Urothelium cell line (cell line): ENCODE measurements at regions not wholly inside any gene's neighbourhood (a gene's known extent, or its start where the extent isn't known, plus 50 kb on each side); places are given as distances from the start of the nearest gene placed in this dataset.

Experiments used
- DNase-seq: peaks from one replicate; pipeline ENCODE4 v3.0.0; 2011; ENCODE audit warnings: low spot score, mixed read lengths
- FAIRE-seq: peaks from 2 replicates; lab custom pipeline; 2011; peaks lifted over from hg19 to GRCh38; lab: Jason Lieb, UNC

DNA sequence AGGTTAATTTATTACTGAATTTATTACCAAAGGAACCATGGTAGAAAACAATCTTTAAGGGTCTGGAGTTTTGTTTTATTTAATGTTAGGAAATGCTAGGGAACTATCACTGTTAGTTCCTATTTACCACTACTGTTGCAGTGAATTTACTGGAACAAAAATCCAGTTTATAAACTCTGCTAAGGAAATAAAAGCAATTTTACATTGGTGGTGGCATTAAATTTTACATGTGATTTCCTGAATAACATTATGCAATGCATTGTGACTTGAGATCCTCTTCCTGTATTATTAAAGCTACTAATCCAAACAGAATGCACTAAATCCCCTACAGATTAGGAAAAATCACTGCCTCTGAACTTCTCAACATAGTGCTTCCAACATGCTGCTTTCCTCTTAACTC is 599.5 kb upstream of the PTGER4 start:
- FAIRE-seq (no peak), DNase-seq (no peak)

DNA sequence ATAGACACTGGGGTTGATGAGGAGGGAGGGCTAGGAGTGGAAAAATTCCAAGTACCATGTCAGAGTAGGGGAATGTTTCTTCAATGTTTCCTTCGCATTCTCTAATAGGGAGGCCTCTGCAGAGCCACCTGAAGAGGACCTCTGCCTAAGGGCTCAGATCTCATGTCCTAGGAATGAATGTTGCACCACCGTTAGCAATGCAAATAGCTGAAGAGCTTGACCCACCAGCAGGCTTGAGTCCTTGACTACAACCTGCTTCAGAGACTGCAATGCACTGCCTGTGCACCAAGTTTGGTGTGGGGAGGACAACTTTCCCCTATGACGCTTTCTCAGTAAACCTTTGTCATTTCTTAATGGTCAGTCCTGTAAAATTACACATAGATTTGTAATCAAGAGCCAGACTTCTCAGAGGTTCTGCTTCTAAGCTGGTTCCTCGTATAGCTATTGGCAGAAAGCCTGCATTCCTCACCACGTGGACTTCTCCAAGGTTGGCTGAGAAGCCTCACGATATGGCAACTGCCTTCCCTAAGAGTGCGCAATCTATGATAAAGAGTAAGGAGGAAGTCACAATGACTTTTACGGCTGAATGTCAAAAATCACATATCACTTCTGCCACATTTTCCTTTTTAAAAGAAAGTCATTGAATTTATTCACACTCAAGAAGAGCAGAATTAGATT is 600.7 kb upstream of the PTGER4 start:
- DNase-seq (no peak), FAIRE-seq (no peak)

DNA sequence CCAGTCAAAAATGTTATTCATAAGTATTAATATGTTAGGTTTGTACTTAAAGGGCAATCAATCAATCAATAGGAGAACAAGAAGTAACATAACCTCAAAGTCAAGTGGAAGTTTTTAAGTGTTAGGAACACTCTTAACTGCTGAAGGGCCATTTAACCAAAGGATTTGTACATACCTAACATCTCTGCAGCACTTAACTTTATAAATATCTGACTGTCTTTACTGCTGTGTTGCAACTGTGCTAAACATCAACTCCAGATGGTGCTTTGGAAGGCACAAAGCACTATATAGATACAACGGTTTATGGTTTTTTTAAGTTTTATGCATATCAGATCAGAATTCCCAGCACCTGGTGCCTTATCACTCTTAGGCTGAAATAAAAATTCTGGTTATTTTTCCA is 604.9 kb upstream of the PTGER4 start:
- FAIRE-seq (no peak), DNase-seq (no peak)

DNA sequence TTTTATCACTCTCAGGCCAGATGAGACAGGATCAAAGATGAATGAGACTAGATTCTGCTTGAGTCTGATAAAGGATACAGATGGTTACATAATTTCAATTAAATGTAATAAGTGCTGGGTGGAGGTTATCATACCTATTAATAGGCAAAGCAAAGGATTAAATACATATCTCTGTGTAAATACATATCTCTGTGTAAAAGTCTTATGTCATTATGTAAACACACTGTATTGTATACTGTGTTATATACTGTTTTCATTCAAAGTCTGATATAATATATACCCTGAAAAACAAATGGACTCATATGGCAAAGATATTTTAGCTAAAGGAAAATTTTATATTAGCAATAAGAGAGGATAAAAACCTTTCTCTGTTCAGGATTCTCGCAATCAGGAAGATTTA is 605.8 kb upstream of the PTGER4 start:
- FAIRE-seq, result no peak
- DNase-seq, result no peak

DNA sequence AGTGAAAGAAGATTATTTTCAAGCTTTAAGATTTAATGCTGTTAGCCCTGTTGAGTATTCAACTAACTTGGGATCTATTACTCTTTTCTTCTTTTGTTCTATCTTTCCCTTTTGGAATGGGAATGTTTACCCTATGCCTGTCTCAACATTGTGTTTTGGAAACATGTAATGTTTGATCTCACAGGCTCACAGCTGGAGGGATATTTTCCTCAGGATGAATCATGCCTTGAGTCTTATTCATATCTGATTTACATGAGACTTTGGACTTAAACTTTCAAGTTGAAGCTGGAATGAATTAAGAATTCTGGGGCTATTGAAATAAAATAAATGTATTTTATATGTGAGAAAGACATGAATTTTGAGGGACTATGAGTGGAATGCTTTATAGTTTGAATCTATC is 607.8 kb upstream of the PTGER4 start:
- FAIRE-seq (no peak), DNase-seq (no peak)

DNA sequence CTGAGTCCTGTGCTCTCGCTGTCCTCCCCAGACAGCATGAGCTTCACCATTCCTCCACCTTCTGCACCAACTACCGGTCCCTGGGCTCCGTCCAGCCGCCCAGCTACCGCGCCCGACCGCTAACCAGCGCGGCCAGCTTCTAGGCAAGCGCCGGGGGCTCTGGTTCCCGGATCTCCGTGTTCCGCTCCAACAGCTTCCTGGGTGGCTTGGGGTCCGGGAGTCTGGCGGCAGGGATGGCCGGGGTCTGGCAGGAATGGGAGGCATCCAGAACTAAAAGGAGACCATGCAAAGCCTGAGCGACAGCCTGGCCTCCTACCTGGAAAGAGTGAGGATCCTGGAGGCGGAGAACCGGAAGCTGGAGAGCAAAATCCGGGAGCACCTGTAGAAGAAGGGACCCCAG is 613.1 kb upstream of the PTGER4 start:
- FAIRE-seq (no peak), DNase-seq (no peak)

DNA sequence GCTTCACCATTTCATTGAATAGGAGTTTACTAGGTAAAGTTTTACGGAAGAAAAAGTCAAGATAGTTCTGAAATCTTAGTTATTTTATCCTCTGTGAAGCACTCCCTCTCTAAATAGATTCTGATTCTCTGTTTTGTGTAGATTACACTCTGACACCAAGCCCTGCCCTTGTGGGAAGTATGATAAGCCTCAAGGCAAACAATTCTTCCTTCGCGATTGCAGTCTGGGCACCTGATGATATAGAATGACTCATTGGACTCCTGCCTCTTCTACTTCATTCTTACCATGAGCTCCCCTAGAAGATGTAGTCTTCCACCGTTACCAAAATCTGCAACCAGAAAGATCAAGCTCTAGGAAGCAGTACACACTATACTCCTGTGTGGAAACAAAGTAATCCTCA is 626.9 kb upstream of the PTGER4 start:
- DNase-seq (peak; percentile 29), FAIRE-seq (no peak)

DNA sequence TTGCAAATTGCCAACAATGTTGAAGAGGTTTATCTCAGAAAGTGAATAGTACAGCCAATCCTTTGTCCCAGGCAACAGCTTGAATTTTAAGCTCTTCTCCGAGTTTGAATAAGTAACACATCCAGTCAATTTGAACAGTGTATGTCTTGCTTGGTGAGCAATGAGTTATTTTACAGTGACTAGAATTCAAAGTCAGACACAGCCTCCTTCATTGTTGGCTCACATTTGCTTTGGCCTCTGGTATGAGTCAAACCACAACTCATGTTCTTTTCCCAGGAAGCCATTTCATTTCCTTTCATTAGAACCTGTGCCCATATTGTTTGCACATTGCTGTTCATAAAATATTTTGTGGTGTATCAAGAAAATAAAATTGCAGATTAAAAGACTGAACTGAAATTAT is 622.0 kb upstream of the DAB2 start:
- FAIRE-seq (no peak), DNase-seq (peak; percentile 21)

DNA sequence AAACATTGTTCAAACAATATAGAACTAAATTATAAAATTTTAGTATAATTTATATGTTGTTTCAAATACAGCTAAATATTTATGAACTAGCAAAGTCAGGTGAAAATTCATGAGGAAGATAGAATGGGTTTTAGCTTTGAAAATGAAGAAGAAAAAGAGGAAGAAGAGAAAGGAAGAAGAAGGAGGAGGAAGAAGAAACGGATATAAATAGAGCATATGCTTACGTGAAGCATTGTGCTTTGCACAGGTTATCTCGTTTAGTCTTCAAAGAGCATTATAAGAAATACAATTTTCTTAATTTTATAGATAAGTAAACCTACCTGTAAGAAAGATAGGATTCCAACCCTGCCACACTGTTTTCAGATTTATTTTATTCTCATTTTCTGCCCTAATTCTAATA is 620.6 kb upstream of the DAB2 start:
- no peak for FAIRE-seq
- DNase-seq, result no peak

DNA sequence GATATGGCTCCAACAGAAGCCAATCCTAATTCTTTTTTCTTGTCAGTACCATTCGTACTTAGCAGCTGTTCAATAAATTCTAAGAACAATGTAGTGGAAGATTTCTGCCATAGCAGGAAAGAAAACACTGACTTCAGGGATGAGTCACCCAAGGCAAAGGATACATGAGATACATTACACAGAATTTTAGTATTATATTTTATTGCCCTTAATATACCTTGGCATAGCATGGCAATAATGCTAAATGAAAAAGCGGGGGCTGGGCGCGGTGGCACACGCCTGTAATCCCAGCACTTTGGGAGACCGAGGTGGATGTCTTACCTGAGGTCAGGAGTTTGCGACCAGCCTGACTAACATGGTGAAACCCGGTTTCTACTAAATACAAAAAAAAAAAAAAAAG is 619.1 kb upstream of the DAB2 start:
- no peak for FAIRE-seq

DNA sequence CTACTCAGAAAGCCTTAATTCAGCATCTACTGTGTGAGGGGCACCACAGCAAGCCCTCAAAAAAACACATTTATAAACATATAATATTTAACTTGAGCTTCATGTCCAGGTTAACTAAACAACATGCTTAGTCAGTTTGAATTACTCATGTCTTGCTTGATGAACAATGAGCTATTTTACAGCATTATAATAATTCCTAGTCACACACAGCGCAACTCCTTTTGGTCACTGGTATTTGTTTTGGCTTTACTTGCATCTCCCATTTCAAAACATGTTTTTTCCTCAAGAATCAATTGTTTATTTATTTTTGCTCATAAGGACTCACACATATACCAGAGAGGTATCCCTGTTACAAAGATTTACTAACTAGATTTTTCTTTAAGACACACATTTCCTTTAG is 616.7 kb upstream of the DAB2 start:
- FAIRE-seq (no peak), DNase-seq (no peak)

More for the DNA sequence above, 619.1 kb upstream of the DAB2 start:
- DNase-seq, result no peak

DNA sequence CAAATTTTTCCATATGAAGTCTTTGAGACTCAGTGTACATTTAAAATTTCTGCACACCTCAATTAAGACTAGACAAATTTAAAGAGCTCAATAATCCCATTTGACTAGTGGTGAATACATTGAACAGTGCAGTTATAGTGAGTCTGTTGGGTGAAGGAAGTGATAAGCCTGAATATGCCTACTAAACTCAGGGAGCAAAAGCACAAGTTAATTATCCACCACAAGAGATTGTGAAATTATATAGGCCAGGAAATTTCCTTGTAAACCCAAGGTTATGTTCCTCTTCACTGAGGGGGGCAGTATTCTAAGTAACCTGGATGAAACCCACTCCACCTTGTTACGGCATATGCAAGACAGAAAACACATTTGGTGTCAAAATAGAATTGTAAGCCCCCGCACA is 612.9 kb upstream of the DAB2 start:
- FAIRE-seq (no peak), DNase-seq (no peak)

DNA sequence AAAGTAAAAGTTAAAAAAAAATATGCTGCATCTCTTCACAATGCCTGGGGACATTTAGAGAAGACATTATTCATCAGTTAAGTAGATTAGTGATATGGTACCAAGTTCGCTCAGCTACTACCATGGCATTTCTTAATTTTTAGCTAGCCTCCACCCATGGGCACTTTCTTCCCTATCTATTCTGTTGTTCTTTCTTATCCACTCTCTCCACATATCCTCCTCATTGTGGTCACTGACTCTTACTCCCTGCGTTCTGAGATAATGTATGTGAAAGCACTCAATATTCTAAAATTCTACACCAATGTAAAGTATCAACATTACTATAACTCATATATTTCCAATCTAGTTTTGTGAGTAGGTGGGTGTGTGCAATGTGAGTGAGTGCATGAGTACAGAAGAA is 609.7 kb upstream of the DAB2 start:
- peak; percentile 66 for FAIRE-seq
- DNase-seq, result no peak

DNA sequence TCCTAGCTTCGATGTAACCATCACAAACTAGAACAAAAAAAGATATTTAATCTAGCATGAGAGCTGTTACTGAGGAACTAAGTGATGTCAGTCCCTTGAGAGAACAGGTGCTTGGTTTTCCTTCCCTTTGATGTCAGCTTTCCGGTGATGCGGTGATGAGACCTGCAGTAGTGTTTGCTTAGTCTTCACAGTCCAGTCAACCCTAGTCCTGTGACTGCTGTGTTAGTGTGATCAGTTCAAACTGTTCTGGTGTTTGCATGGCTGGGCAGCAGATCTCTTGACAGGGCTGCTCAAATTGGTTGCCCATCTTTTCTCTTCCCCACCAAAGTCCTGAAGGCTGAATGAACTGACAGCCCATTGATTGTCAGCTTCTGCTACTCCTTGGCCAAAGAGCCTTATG is 608.6 kb upstream of the DAB2 start:
- FAIRE-seq (no peak), DNase-seq (no peak)

DNA sequence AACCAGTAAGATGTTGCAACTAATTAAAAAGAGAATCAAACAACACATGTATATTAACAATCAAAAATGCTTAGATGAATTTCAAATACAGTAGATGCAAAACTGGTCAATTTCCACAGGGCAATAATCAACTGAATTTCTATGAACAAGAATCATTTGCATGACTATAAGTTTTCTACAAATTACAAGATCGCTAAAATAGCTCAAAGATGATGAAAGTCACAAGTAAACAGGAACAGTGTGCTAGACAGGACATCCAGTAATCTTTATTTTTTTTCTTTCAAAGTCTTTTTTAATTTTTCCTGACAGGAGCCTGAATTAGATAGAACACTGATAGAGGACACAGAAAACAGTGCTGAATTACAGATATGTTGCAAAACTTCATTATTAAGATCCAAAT is 608.2 kb upstream of the DAB2 start:
- no peak for FAIRE-seq

DNA sequence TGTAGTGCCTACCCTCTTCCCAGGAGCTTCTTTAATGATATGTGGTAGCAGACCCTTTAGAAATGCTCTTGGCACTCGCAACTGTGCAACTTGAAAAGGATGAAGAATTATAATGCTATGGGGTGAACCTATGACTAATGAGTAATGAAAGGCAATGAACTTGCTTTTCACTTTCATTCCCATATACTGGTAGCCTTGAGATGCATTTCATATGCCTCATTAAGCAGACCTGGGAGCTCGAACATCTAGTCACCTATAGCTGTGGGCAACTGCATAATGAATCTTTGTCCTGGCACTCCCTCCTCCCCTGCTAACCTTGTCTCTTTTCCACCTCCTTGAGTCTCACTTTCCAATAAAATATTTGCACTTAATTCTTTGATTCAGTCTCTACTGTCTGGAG is 605.9 kb upstream of the DAB2 start:
- DNase-seq, result no peak
- no peak for FAIRE-seq

More for the DNA sequence above, 608.2 kb upstream of the DAB2 start:
- no peak for DNase-seq

DNA sequence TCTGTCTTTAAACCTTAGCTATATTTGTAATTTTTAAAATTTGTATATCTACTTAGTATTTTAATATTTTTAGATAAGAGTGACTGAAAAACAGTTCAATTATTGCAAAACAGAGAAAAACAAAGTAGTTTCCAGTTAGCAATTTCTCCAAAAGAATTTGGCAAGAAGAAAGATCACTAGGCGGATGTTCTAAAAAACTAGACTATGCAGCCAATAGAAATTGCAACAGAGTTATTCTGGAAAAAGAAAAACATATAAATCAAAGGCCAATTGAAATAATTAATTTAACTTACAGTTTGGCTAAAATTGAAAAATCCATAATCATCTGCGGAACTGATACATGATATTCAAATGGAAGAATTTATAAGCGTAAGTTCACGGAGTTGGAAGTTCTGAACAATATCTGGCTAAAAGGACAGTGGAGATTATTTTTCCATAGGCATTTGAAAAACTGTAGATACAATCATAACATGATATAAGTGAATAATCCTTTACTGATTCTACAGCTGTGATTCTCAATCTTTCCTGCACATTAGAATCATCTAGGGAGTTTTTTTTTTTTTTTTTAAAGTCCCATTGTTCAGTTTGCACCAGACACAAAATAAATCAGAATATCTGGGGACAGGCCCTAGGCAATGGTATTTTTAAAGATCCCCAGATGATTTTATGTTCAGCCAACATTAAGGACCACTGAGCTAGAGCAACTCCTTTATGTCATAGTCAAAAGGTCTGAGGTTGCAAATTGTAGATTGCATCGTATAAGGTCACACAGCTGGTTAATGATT is 605.1 kb upstream of the DAB2 start:
- DNase-seq (no peak), FAIRE-seq (no peak)

DNA sequence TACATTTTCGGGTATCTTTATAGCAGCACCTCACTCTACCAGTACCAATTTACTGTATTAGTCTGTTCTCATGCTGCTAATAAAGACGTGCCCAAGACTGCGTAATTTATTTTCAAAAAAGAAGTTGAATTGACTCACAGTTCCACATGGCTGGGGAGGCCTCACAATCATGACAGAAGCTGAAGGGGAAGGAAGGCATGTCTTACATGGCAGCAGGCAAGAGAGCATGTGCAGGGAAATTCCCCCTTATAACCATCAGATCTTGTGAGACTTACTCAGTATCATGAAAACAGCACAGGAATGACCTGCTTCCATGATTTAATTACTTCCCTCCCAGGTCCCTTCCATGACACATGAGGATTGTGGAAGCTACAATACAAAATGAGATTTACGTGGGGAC is 602.6 kb upstream of the DAB2 start:
- DNase-seq, result no peak
- FAIRE-seq, result no peak

DNA sequence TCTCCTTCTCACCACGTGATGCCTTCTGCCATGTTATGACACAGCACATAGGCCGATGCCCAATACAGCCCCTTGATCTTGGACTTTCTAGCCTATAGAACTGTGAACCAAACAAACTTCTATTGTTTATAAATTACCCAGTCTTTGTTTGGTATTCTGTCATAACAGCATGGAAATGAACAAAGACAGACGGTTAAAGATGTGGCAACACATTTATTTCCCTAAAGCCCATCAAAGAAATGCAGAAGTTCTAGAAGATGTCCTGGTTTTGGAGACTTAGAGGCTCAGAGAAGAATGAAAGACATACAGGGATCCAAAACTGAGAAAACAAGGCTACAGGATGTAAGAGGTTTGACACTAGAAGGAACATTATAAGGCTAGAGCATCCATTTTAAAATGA is 600.8 kb upstream of the DAB2 start:
- DNase-seq (no peak), FAIRE-seq (no peak)

DNA sequence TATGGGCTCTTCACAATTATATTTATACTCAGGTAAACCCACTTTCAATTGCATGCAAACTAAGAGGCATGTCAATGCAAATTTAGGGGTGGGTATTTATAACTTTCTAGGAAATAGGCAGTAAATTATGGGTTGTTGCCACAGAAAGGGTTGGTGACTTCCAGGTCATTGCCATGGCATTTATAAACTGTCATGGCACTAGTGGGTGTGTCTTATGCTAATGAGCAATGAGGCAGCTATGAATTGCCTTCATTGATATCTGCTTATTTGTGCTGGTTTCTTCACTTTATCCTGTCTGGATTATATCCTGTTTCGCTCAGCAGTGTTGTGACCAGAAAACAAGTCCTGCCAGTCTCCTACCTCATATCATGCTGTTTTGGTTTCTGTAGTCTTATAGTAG is 597.3 kb upstream of the DAB2 start:
- FAIRE-seq (no peak), DNase-seq (no peak)

DNA sequence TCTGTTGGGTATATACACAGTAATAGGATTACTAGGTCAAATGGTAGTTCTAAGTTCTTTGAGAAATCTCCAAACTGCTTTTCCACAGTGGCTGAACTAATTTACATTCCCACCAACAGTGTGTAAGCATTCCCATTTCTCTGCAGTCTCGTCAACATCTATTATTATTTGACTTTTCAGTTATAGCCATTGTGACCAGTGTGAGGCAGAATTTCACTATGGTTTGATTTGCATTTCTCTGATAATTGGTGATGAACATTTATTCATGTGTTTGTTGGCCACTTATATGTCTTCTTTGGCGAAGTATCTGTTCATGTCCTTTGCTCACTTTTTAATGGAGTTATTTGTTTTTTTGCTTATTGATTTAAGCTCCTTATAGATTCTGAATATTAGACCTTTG is 596.2 kb upstream of the DAB2 start:
- FAIRE-seq, result no peak
- no peak for DNase-seq

DNA sequence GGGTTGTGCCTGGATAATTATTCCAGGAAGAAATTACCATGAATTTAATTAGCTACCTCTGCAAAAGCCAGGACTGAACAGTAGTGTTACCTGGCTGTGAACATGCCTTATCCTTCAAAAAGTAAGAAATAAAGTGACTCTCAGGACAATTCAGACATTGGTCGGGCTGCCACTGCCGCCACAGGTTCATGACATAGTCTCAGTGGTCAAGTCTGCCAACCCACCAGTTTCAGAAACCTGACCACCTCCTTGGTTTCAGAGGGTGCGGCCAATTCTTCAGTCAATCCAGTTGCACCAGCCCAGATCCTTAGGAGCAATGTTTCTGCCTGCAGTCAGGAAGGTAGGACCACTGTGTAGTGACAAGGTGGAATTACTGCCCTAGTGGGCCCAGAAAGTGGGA is 593.1 kb upstream of the DAB2 start:
- FAIRE-seq, result no peak

DNA sequence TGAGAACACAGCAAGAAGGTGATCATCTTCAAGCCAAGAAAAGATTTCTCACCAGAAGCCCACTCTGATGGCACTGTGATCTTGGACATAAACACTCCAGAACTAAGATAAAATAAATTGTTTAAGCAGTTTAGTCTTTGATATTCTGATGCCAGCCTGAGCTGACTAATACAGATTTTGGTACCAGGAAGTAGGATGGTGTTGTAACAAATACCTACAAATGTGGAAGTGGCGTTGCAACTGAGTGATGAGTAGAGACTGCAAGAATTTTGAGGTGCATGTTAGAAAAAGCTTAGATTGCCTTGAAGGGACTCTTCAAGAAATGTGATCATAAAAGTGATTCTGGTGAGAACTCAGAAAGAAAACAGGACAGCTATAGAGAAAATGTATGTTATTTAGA is 592.4 kb upstream of the DAB2 start:
- DNase-seq (no peak), FAIRE-seq (no peak)

More for the DNA sequence above, 593.1 kb upstream of the DAB2 start:
- DNase-seq, result no peak
